ENCODE measurements at regions not wholly inside any gene's neighbourhood (a gene's known extent, or its start where the extent isn't known, plus 50 kb on each side); places are given as distances from the start of the nearest gene placed in this dataset.

DNA sequence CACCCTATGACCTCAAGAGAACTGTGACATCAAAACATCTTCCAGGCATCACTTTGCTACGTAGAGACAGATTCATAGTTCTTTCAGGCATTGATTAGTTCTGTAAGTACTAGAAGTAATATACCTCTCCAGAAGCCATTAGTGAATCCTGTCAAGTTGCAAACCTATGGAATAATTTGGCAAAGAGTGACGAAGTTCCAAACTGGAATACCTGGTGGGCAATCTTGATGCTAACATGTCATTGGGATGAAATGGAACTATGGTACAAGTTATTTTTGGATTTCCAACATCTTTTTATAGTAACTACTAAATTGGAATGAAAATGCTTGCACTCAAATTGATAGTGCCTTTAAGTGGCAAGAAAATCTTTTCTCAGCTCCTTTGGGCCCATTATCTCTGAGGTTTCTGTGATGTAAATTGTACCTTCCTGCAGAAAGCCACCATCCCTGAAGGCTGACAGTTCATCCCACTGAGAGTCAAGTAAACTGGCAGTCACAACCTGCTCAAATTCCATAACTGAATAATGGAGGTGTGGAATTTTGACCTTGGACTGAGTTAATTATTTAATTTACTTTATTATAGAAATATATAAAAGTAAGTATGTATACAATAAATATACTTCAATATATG, 435.5 kb downstream of the DTWD2 start:
- Mint-ChIP-seq H3K4me1 (peaks cover 2 to 5% of the 10 kb centered on the region in 2 experiments; a peak in 3 of 4 replicates), H3K36me3 (ENCODE audit: insufficient read depth in 1 of 3, low read depth in 3 of 3) (no peaks in the 10 kb centered on the region), H3K27me3 (ENCODE audit: low read depth) (no peaks in the 10 kb centered on the region; the same call in 1 of the 2 replicates), H3K9me3 (no peaks in the 10 kb centered on the region), H3K4me3 (no peak overlapping the region), H3K27ac (no peak overlapping the region)
- no peaks in the 10 kb centered on the region for H4K20me1 ChIP-seq (ENCODE audit: control insufficient read depth, insufficient read depth, insufficient read length)
- no peak overlapping the region for H4K8ac ChIP-seq (replicated peaks; ENCODE audit: insufficient read length, low read depth, low read length)
- H2BK15ac ChIP-seq (ENCODE audit: low read depth, low read length), result no peak overlapping the region
- no peak overlapping the region for H3K23ac ChIP-seq (ENCODE audit: insufficient read length, low read depth, low read length)
- no peak overlapping the region for H3K27ac ChIP-seq (ENCODE audit: insufficient read length, low read depth, low read length)
- no peak overlapping the region for H3K56ac ChIP-seq (ENCODE audit: insufficient read length, low read depth, low read length)
- H3T11ph ChIP-seq (ENCODE audit: low read length), result no peak overlapping the region
- H2BK120ac ChIP-seq (ENCODE audit: low read depth, low read length, poor library complexity, severe bottlenecking), result no peak overlapping the region
- no peak overlapping the region for H2BK12ac ChIP-seq (ENCODE audit: insufficient read length, low read depth, low read length)
- no peaks in the 10 kb centered on the region for H3K27me3 ChIP-seq (ENCODE audit: insufficient read depth, low read length)
- no peak overlapping the region for H2AFZ ChIP-seq (ENCODE audit: low read length)
- H3K9ac ChIP-seq (ENCODE audit: extremely low read depth, insufficient read length, low read length), result no peak overlapping the region
- no peak overlapping the region for H2BK20ac ChIP-seq (ENCODE audit: low read depth, low read length, poor library complexity, severe bottlenecking)
- H2BK5ac ChIP-seq (ENCODE audit: insufficient read length, low read length), result no peak overlapping the region
- no peaks in the 10 kb centered on the region for H3K79me1 ChIP-seq (ENCODE audit: insufficient read depth, low read depth, low read length, poor library complexity, severe bottlenecking)
- no peak for DNase-seq
- no peak overlapping the region for H2AK5ac ChIP-seq (ENCODE audit: insufficient read length, low read length)
- no peak overlapping the region for H4K91ac ChIP-seq (ENCODE audit: insufficient read length, low read depth, low read length)
- H3K4me2 ChIP-seq (ENCODE audit: insufficient read depth, insufficient read length, low read length), result no peak overlapping the region
- no peaks in the 10 kb centered on the region for H3K9me3 ChIP-seq (ENCODE audit: control insufficient read depth, low read depth, low read length)
- TF ChIP-seq, protein P1, sequence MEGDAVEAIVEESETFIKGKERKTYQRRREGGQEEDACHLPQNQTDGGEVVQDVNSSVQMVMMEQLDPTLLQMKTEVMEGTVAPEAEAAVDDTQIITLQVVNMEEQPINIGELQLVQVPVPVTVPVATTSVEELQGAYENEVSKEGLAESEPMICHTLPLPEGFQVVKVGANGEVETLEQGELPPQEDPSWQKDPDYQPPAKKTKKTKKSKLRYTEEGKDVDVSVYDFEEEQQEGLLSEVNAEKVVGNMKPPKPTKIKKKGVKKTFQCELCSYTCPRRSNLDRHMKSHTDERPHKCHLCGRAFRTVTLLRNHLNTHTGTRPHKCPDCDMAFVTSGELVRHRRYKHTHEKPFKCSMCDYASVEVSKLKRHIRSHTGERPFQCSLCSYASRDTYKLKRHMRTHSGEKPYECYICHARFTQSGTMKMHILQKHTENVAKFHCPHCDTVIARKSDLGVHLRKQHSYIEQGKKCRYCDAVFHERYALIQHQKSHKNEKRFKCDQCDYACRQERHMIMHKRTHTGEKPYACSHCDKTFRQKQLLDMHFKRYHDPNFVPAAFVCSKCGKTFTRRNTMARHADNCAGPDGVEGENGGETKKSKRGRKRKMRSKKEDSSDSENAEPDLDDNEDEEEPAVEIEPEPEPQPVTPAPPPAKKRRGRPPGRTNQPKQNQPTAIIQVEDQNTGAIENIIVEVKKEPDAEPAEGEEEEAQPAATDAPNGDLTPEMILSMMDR (conservative IDR thresholded peaks at IDR 0.05), result no peak
- H3K23me2 ChIP-seq (ENCODE audit: insufficient read length, low read depth, low read length, poor library complexity, severe bottlenecking), result no peaks in the 10 kb centered on the region
- H3K18ac ChIP-seq (ENCODE audit: insufficient read length, low read depth, low read length), result no peak overlapping the region
- no peak overlapping the region for H3K14ac ChIP-seq (ENCODE audit: insufficient read depth, low read length)
- no CpG with 5 or more reads among the region's 2 CpGs for WGBS (ENCODE audit: extremely low coverage, insufficient read length, low lambda C conversion rate)
- no peaks in the 10 kb centered on the region for H3K79me2 ChIP-seq (ENCODE audit: insufficient read depth, low read length)
- H4K5ac ChIP-seq (ENCODE audit: insufficient read length, low read depth, low read length), result no peak overlapping the region
- H3K4ac ChIP-seq (ENCODE audit: low read depth, low read length), result no peak overlapping the region
- H3K4me1 ChIP-seq (ENCODE audit: insufficient read depth, low read length), result no peaks in the 10 kb centered on the region
